GM19395 (cell line): ENCODE measurements at regions not wholly inside any gene's neighbourhood (a gene's known extent, or its start where the extent isn't known, plus 50 kb on each side); places are given as distances from the start of the nearest gene placed in this dataset.
A peak's percentile ranks its signal among the peaks of the same experiment; 100 is the strongest.
"Not testable (repeated sequence)": the region's sequence is repeated elsewhere in the genome, so short reads cannot be mapped to it uniquely, and the experiment has no call there.

Experiments
- ATAC-seq: cut with Tn5 transposase; IDR thresholded peaks from one replicate; pipeline ENCODE4 v1.9.1; 2021; ENCODE audit warnings: mild to moderate bottlenecking, moderate library complexity; ENCODE audit not compliant: unreplicated experiment

DNA sequence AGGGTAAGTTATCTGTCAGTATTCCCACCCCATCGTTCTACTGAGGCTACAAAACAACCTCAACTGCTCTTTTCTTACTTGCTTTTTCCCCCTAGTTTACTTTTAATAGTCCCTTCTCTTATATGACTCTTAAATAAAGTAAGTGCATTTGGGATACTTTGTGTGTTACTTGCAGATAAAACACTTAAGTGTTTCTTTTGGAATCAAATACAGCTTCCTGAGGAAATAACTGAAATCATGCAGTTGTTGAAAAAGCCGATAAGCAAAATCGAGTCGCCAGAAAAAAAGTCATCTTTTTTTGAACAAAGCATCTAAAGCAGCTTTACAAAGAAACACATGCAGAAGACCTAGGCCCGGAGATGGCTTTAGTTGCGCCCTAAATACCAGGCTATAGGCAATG is 53.5 kb upstream of the EPB41L4A start:
- no peak for ATAC-seq

DNA sequence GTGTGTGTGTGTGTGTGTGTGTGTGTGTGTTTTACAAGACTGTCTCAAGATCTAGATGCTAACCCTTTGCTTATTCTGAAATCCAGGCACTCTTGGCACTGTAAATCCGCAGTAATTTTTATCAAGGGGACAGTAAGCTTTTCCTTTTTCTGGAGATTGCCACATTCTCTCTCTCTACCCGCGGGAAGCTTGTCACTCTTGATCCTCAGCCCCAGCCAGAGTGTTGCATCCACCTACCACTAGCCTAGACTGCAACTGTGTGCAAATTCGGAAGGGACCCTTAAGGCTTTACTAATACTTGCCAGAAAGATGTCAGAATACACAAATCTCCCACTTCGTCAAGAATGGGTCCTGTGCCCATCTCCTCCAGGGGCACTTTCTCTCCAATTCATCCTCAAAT is 54.9 kb upstream of the EPB41L4A start:
- no peak for ATAC-seq

DNA sequence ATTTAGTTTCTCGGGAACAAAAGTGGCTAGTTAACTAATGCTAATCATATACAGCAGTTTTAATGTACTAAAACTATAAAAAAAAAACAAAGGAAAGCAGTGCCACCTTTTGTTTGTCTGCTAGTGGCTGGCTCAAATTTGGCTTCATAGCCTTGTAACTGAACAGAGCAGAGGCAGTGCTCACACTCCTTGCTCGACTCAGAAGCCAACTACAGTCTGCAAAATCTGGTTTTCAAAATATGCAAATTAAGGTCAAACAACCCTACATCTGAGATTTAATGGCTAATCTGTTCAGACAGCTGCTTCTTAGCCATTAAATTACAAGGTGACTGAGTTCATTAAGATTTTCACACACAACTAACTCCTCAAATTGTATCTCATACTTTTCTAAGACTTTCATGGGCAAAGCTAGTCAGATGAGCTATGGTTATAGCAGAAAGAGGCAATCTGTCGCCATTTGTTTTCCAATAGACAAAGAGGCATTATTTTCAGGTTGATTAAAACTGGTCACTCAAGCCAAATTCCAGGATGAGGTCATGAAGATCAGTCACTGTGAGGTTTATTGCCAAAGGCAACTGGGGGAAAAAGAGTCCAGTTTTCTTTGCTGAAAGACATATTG is 56.8 kb upstream of the EPB41L4A start:
- no peak for ATAC-seq

DNA sequence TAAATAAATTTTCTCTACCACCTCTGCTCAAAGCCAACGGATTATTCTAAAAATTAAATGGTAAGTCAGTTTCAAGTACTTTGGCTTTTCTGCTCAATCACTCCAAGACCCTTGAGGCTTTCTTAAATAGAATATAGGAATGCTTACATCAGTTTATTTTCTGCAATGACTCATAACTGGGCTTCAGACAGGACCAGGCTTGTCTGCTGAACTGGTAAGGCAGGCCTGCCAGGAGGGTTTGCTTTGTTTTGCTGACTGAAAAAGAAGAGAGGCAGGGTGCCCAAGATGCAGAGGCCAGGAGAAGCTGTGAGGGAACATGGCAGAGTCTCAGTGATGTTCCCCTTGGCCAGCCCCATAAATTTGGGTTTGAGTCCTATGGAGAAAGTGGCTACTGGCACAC is 60.3 kb upstream of the EPB41L4A start:
- no peak for ATAC-seq

DNA sequence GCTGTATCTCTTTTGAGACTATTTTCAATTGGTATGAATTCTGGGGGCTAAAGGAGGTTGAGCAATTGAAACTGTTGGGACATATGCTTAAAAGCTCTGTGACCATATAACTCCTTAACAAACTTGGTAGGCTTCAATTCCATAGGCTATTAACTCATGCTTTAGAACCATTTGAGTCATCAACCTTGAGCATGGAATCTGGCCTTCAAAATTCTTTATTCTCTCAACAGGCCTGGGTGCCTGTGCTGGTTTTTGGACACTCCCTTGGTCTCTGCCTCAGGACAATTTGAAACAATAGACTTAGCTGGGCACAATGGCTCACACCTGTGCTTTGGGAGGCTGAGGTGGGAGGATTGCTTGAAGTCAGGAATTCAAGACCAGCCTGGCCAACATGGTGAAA is 61.4 kb upstream of the EPB41L4A start:
- no peak for ATAC-seq

DNA sequence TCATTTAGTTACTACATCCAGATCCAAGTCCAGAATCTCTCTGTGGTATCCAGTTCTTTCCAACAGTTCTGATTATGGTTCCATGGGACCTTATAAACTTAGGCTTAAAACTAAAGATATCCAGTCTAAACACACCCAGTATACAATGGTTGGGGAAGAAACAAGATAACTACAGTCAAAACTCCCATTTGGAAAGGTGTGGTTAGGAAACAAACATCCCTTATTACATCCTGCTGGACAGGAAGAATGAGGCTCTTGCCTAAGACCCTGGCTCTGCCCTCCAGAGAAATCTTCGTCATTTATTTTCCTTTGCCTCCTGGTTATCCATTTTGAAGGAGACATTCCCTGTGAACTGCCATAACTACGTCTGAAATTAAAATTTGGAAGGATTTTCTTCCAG is 64.6 kb upstream of the EPB41L4A start:
- no peak for ATAC-seq

DNA sequence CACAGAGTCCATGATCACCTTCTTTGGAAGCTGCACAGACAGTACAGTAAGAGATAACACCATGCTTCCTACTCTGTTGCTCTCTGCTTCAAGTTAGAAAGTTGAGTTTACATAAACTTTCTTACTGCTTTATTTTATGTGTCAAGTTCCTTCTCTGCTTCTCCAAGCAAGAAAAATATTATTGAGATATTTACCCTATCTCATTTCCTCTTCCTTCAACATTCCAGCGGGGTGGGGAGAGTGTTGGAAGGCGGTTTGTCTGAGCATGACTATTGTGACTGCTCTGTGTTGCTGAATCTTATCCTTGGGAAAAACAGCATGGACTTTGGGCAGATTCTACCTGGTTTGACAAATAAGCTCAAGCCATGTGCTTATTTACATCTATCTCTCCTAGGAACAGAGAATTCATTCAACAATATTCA is 66.9 kb upstream of the EPB41L4A start:
- ATAC-seq: no peak

DNA sequence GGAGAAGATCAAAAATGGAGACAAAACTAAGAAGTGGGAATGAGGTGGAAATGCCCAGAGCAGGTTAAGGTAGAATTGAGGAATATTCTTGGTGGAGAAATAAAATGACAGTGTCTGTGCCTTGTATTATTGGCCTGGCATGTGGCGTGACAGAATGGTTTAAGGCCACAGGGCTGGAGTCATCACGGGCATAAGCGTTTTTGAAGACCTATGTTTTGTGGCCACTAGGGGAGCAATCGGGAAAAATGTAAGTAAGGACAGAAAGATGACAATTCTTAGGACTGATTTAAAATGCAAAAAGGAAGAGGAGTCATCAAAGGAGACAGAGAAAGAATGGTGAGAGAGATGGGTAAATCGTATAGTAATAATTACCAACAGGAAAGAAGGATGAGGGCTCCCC is 72.2 kb upstream of the EPB41L4A start:
- ATAC-seq: no peak

DNA sequence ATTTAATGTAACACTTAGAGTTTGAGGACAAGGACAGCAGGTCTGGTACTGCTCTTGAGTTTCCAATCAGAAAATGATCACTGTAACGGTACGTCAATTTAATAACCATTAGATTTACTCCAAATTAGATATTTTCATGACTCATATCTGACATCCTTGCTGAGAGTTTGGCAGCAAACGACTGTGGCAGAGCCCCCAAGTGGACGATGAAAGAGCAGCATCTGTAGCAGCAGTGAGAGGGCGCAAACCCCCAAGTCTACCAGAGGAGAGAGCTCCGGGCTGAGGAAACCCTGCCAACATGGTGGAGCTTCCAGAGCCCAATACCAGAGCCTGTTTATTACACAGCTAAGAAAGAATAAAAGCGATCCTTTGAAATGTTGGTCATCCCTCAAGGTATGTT is 73.2 kb upstream of the EPB41L4A start:
- ATAC-seq: peak; percentile 99

DNA sequence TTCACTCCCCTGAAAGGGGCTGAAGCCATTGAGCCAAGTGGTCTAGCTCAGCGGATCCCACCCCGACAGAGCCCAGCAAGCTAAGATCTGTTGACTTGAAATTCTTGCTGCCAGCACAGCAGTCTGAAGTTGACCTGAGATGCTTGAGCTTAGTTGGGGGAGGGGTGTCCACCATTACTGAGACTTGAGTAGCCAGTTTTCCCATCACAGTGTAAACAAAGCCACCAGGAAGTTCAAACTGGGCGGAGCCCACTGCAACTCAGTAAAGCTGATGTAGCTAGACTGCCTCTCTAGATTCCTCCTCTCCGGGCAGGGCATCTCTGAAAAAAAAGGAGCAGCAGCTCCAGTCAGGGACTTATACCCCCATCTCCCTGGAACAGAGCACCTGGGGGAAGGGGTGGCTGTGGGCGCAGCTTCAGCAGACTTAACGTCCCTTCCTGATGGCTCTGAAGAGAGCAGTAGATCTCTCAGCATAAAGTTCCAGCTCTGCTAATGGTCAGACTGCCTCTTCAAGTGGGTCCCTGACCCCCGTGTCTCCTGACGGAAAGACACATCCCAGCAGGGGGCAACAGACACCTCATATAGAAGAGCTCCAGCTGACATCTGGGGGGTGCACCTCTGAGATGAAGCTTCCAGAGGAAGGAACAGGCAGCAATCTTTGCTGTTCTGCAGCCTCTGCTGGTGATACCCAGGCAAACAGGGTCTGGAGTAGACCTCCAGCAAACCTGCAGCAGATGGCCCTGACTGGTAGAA is 84.8 kb upstream of the EPB41L4A start:
- ATAC-seq: not testable (repeated sequence)

DNA sequence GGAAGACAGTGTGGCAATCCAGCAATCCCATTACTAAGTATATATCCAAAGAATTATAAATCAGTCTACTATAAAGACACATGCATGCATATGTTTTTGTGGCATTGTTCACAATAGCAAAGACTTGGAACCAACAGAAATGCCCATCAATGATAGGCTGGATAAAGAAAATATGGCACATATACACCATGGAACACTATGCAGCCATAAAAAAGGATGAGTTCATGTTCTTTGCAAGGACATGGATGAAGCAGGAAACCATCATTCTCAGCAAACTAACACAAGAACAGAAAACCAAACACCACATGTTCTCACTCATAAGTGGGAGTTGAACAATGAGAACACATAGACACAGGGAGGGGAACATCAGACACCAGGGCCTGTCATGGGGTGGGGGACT is 90.0 kb upstream of the EPB41L4A start:
- ATAC-seq: not testable (repeated sequence)

DNA sequence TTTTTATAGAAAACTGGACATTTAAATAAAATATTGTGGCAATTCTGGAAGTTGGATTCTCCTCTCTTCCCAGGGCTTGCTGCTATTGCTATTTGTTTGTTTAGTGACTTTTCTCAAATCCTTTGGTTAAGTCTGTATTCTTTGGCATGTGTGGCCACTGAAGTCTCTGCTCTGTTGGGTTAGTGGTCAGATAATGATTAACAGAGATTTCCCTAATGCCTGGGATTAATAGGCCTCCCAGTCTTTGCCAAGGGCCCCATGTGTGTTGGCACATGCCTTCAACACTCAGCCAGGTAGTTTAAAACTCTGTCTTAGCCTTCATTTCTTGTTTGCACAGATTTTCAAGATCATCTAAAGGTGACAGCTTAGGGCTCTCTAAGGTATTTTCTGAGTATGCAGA is 92.8 kb upstream of the EPB41L4A start:
- no peak for ATAC-seq

DNA sequence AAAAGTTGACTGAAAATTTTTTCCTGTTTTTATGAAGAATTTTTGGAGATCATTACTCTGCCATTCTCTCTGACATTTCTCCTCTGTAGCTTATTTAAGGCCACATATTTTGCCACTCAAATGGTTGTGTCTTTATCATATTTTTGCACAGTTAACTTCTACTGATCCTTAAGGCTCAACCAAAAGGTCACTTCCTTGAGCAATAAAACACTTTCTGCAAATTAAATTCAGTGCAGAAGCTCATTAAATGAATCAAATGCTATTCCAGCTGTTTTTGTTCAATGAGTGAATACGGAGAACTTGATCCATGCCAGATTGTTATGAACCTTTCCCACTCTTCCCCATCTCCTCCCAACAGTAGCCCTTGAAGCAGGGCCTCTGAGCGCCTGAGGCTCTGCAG is 93.8 kb upstream of the EPB41L4A start:
- no peak for ATAC-seq

DNA sequence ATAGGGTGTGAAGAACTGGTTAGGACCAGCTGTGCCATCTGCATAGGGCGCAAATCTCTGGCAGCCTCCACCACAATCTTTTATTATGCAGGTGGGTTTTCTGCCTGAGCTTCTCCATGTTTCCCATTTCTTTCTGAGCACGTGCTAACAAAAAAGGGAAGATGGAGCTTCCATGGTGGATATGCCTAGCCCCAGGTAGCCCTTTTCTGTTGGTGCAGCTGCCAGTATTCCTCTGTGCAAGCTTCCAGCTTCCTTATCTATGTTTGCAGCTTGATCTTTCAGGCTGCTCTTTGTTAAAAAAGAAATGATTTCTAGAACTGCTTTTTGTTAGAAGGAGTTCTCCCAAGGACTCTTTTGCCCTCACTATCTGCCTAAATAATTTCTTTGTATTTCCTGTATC is 95.0 kb upstream of the EPB41L4A start:
- ATAC-seq: no peak

DNA sequence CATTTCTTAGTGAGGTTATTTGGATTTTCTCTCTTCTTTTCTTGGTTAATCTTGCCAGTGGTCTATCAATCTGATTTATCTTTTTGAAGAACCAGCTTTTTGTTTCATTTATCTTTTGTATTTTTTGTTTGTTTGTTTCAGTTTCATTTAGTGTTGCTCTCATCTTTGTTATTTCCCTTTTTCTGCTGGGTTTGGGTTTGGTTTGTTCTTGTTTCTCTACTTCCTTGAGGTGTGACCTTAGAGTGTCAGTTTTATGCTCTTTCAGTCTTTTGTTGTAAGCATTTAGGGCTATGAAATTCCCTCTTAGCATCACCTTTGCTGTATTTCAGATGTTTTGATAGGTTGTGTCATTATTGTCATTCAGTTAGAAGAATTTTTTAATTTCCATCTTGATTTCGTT is 101.4 kb upstream of the EPB41L4A start:
- not testable (repeated sequence) for ATAC-seq

DNA sequence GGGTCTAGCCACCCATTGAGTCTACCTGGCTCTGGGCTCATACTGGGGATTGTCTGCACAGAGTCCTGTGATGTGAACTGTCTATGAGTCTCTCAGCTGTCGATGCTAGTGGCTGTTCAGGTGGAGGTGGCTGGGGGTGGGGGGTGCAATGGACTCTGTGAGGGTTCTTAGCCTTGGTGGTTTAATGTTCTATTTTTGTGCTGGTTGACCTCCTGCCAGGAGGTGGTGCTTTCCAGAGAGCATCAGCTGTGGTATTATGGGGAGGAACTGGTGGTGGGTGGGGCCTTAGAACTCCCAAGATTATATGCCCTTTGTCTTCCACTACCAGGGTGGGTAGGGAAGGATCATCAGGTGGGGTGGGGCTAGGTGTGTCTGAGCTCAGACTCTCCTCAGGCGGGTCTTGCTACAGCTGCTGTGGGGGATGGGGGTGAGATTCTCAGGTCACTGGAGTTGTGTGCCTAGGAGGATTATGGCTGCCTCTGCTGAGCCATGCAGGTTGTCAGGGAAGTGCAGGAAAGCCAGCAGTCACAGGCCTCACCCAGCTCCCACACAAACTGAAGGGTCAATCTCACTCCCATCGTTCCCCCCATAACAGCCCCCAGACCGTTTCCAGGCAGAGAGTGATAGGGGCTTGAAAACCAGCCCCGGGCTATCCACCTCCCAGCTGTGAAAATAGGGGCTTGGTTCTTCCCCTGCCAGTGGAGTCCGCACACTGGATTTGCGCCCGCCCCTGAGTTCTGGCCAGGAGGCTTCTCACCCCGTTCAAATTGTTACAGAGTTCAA is 104.0 kb upstream of the EPB41L4A start:
- peak; percentile 53 for ATAC-seq

DNA sequence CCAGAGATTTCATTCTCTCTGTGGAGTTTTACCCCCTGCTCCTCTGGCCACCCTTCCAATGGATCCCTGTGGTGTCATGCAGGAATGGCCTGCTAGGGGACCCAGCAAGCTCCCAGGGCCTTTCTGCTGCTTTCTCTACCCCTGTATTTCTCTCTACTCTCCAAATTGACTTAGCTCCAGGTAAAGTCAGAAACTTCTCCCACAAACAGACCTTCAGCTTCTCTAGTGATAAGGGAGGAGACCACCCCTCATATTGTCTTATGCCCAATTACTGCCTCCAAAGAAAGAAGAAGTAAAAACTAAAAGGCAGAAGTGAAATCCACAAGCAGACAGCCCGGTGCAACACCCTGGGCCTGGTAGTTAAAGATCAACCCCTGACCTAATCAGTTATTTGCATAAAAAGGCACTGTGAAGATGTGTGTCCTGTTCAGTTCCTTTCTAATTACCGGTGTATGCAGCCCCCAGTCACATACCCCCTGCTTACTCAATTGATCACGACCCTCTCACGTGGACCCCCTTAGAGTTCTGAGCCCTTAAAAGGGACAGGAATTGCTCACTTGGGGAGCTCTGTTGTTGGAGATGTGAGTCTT is 104.7 kb upstream of the EPB41L4A start:
- peak; percentile 85 for ATAC-seq

DNA sequence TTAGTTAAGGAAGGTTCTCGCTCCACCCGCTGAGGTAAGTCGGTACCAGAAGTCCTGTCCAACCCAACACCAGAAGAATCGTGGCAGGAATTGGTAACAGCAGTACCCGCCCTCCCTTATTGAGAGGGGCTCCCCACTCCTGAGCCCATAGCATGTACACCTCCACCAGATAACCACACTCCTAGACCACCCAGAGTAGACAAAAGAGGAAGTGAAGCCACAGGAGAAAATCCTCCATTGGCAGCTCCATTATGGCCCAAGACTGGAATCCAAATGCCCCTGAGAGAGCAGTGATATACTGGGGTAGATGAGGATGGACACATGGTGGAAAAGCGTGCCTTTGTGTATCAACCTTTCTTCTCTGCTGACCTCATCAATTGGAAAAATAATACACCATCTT is 106.1 kb upstream of the EPB41L4A start:
- no peak for ATAC-seq

DNA sequence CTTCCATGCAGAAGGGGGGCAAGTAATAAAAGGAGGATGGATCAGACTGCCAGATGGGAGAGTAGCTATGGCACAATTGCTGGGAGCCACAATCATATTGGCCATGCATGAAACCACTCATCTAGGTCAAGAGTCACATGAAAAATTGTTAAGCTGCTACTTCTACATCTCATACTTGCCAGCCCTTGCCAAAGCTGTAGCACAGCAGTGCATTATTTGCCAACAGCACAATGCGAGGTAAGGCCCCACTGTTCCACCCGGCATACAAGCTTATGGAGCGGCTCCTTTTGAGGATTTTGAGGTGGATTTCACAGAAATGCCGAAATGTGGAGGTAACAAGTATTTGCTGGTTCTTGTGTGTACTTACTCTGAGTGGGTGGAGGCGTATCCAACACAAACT is 109.9 kb upstream of the EPB41L4A start:
- no peak for ATAC-seq

DNA sequence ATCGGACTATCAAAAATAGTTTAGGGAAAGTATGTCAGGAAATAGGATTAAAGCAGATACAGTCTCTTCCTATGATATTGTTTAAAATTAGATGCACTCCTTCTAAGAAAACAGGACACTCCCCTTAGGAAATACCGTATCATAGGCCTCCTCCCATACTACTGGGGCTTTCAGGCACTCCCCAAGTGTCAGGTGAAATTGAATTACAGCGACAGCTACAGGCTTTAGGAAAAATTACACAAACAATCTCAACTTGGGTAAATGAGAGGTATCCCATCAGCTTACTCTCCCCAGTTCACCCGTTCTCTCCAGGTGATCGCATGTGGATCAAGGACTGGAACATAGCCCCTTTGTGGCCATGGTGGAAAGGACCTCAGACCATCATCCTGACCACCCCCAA is 110.4 kb upstream of the EPB41L4A start:
- no peak for ATAC-seq

DNA sequence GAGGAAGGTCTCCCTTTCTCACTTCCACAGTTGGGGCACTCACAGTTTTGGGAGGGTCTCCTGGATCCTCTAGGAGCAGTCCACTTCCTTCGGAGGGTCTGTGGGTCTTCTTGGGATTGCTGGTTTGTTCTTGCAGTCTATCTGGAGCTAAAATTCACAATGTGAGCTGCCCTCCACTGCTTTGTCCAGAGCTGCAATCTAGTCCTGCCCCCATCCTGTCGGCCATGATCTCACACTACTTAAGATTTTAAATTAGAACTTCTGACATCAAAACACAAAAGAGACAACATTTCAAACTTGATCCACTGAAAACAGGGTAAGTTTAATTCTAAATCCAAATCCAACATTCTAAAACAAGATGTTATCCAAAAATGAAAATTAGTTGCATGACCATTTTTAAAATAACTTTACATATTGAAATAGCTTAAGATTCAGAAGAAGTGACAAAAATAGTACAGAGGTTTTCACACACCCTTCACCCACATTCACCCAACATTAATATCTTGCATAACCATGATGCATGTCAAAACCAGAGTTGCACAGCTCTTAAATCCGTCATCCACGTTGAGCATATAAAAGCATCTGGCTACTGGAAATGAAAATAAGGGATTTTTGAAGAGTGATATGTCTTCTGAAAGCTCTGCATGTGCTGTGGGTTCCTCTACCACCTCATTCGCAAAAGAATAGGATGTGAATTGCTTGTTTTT is 113.7 kb upstream of the EPB41L4A start:
- ATAC-seq: no peak
